K562 (cell line): ENCODE measurements at regions not wholly inside any gene's neighbourhood (a gene's known extent, or its start where the extent isn't known, plus 50 kb on each side); places are given as distances from the start of the nearest gene placed in this dataset.
"Not testable (repeated sequence)": the region's sequence is repeated elsewhere in the genome, so short reads cannot be mapped to it uniquely, and the experiment has no call there.

ENCODE experiments used
- HMG20B ChIP-seq: fragments of 250-450 bp; sonication (Bioruptor Pico); IDR thresholded peaks from 2 replicates; pipeline ENCODE4 v1.5.0; 2021; ENCODE audit warnings: mild to moderate bottlenecking
- POLR2A ChIP-seq: fragments of 450-650 bp; conservative IDR thresholded peaks from 2 replicates; pipeline ENCODE4 v1.6.1; 2016
- SIX5 ChIP-seq, 2 experiments: IDR thresholded peaks; 2 replicates each; pipeline ENCODE4 v1.6.1; 2011; ENCODE audit warnings: low read length in 2 of 2, borderline replicate concordance in 1 of 2, low read depth in 1 of 2, mild to moderate bottlenecking in 1 of 2, moderate library complexity in 1 of 2; ENCODE audit not compliant: insufficient read depth in 1 of 2
- TF ChIP-seq, protein P1 (sequence below): sonication (generic); formaldehyde crosslinking; IDR thresholded peaks from 2 replicates; pipeline ENCODE4 v1.8.0; 2022; ENCODE audit warnings: mild to moderate bottlenecking, missing genetic modification reagents
- TF ChIP-seq, protein P2 (sequence below): sonication (generic); formaldehyde crosslinking; IDR thresholded peaks from 2 replicates; pipeline ENCODE4 v1.8.1; 2022; ENCODE audit warnings: missing genetic modification reagents

GRCh38 chr2:87619121-87619520 is 128.8 kb upstream of the PLGLB2 start:
- TF ChIP-seq, protein P1, sequence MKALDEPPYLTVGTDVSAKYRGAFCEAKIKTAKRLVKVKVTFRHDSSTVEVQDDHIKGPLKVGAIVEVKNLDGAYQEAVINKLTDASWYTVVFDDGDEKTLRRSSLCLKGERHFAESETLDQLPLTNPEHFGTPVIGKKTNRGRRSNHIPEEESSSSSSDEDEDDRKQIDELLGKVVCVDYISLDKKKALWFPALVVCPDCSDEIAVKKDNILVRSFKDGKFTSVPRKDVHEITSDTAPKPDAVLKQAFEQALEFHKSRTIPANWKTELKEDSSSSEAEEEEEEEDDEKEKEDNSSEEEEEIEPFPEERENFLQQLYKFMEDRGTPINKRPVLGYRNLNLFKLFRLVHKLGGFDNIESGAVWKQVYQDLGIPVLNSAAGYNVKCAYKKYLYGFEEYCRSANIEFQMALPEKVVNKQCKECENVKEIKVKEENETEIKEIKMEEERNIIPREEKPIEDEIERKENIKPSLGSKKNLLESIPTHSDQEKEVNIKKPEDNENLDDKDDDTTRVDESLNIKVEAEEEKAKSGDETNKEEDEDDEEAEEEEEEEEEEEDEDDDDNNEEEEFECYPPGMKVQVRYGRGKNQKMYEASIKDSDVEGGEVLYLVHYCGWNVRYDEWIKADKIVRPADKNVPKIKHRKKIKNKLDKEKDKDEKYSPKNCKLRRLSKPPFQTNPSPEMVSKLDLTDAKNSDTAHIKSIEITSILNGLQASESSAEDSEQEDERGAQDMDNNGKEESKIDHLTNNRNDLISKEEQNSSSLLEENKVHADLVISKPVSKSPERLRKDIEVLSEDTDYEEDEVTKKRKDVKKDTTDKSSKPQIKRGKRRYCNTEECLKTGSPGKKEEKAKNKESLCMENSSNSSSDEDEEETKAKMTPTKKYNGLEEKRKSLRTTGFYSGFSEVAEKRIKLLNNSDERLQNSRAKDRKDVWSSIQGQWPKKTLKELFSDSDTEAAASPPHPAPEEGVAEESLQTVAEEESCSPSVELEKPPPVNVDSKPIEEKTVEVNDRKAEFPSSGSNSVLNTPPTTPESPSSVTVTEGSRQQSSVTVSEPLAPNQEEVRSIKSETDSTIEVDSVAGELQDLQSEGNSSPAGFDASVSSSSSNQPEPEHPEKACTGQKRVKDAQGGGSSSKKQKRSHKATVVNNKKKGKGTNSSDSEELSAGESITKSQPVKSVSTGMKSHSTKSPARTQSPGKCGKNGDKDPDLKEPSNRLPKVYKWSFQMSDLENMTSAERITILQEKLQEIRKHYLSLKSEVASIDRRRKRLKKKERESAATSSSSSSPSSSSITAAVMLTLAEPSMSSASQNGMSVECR (CRISPR knock-in tag): not testable (repeated sequence)
- TF ChIP-seq, protein P2, sequence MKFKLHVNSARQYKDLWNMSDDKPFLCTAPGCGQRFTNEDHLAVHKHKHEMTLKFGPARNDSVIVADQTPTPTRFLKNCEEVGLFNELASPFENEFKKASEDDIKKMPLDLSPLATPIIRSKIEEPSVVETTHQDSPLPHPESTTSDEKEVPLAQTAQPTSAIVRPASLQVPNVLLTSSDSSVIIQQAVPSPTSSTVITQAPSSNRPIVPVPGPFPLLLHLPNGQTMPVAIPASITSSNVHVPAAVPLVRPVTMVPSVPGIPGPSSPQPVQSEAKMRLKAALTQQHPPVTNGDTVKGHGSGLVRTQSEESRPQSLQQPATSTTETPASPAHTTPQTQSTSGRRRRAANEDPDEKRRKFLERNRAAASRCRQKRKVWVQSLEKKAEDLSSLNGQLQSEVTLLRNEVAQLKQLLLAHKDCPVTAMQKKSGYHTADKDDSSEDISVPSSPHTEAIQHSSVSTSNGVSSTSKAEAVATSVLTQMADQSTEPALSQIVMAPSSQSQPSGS: not testable (repeated sequence)
- not testable (repeated sequence) for TF ChIP-seq POLR2A; SIX5 (IDR thresholded peaks at IDR 0.05; ENCODE audit: borderline replicate concordance in 1 of 2, insufficient read depth in 1 of 2, low read depth in 1 of 2, low read length in 2 of 2); HMG20B (CRISPR knock-in tag)
